Fibroblast of pulmonary artery (primary cell): ENCODE measurements at regions not wholly inside any gene's neighbourhood (a gene's known extent, or its start where the extent isn't known, plus 50 kb on each side); places are given as distances from the start of the nearest gene placed in this dataset.

Experiments
- DNase-seq: peaks from one replicate; pipeline ENCODE4 v3.0.0-alpha.2; 2010; ENCODE audit warnings: low read depth
- H3K4me3 ChIP-seq: replicated peaks from 2 replicates; pipeline ENCODE4 v1.5.1; 2011; ENCODE audit warnings: low read depth, mild to moderate bottlenecking, control low read depth, low read length, moderate library complexity
- TF ChIP-seq, protein P1 (sequence below): IDR thresholded peaks from 2 replicates; pipeline ENCODE4 v1.5.1; 2011; ENCODE audit warnings: mild to moderate bottlenecking, control low read depth, low read length, inconsistent platforms; ENCODE audit errors: missing control alignments

DNA sequence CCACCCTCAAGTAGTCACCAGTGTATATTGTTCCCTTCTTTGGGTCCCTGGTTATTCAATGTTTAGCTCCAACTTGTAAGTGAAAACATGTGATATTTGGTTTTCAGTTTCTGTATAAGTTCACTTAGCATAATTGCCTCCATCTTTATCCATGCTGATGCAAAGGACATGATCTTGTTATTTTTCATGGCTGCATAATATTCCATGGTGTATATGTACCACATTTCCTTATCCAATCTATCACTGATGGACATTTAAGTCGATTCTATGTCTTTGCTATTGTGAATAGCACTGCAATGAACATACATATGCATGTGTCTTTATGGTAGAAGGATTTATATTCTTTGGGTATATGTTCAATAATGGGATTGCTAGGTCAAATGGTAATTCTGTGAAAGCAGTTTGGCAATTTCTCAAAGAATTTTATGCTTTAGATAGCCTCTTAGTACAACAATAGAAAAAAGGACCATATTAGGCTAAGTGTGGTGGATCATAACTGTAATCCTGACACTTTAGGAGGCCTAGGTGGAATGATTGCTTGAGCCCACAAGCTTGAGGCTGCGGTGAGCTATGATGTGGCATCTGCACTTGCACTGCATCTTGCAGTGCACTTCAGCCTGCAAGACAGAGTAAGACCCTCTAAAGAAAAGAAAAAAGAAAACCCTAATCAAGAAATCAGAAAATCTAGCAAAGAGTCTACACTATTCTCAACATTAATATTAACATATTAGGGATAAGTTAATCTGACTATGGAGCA is 468.5 kb upstream of the FAT3 start:
- TF ChIP-seq, protein P1, sequence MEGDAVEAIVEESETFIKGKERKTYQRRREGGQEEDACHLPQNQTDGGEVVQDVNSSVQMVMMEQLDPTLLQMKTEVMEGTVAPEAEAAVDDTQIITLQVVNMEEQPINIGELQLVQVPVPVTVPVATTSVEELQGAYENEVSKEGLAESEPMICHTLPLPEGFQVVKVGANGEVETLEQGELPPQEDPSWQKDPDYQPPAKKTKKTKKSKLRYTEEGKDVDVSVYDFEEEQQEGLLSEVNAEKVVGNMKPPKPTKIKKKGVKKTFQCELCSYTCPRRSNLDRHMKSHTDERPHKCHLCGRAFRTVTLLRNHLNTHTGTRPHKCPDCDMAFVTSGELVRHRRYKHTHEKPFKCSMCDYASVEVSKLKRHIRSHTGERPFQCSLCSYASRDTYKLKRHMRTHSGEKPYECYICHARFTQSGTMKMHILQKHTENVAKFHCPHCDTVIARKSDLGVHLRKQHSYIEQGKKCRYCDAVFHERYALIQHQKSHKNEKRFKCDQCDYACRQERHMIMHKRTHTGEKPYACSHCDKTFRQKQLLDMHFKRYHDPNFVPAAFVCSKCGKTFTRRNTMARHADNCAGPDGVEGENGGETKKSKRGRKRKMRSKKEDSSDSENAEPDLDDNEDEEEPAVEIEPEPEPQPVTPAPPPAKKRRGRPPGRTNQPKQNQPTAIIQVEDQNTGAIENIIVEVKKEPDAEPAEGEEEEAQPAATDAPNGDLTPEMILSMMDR = no peak

DNA sequence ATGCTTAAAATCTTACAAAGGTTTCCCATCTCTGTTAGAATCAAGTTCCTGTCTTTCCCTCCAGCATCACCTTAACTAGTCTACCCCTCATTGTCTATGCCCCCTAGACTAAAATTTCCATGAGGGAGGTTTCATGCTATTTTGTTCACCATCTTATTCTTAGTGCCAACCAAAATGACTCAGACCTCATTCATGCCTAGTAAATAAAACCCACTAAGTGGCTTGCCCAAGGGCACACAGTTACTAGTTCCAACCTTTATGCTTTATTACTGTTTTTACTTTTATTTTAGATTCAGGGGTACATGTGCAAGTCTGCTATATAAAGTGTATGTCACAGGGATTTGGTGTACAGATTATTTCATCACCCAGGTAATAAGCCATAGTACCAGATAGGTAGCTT is 469.1 kb upstream of the FAT3 start:
- no peak for DNase-seq
- no peak overlapping the region for H3K4me3 ChIP-seq
- TF ChIP-seq, protein P1 = no peak

More for the DNA sequence above, 468.5 kb upstream of the FAT3 start:
- DNase-seq = no peak
- no peak overlapping the region for H3K4me3 ChIP-seq

DNA sequence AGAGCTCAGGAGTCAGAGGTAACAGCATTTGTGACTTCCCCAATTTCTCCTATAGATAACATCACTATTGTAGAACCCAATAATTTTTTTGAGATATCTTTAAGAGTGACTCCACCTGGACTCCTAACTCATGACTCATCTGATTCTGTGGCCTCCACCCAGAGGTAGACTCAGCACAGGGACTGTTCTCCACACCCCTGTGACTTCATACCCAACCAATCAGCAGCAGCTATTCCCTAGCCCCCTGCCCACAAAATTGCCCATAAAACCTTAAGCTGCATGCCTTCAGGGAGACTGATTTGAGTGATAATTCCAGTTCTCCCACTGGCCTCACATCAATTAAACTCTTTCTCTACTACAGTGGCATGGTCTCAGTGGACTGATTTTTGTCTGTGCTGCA is 475.4 kb upstream of the FAT3 start:
- no peak overlapping the region for H3K4me3 ChIP-seq
- no peak for DNase-seq
- TF ChIP-seq, protein P1 = no peak

DNA sequence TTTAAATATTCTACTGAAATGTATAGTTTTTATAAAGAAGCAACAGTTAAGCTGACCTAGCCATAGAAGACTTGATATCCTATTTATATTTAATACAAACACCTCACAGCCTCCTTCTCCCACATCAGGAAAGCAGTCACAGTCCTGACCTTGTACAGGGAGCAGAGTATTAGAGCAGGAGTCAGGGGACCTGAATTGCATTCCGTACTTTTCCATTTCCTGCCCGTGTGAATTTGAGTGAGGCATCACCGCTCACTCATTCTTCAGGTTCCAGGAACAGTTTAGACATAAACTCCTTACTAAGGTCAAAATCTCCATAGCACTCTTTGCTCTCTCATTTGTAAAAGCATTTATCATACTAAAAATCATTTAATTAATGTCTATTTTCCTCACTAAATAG is 482.5 kb upstream of the FAT3 start:
- no peak for DNase-seq
- no peak overlapping the region for H3K4me3 ChIP-seq
- TF ChIP-seq, protein P1 = no peak

DNA sequence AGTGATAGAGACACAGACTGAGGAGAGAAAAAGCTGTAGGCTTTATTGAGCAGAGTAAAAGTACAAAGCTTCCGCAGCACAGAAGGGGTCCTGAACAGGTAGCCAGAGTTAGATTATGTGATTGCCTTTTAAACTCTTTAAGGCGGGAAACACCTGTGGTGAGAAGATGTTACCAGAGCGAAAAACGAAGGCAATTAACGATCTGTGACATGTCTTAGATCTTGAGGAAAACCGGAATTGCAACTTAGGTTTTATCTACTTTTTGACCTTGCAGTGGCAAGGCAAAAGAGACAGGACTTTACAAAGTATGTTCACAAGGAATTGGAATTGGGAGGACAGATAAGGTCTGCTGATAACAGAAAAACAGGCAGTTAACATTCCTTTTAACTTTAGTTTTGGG is 493.6 kb upstream of the FAT3 start:
- no peak overlapping the region for H3K4me3 ChIP-seq
- TF ChIP-seq, protein P1 = no peak
- no peak for DNase-seq

DNA sequence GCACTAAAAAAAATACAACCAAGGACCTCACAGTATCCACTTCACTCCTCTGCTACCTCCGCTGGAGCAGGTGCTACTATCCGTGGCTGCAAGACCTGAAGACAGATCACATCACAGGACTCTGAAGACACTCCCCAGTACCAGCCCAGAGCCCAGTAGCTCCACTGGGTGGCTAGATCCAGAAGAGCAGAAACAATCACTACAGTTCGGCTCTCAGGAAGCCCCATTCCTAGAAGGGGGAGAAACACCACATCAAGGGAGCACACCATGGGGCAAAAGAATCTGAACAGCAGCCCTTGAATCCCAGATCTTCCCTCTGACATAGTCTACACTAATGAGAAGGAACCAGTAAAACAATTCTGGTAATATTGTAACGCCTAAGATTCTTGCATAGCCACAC is 494.0 kb upstream of the FAT3 start:
- TF ChIP-seq, protein P1 = no peak
- DNase-seq = no peak

DNA sequence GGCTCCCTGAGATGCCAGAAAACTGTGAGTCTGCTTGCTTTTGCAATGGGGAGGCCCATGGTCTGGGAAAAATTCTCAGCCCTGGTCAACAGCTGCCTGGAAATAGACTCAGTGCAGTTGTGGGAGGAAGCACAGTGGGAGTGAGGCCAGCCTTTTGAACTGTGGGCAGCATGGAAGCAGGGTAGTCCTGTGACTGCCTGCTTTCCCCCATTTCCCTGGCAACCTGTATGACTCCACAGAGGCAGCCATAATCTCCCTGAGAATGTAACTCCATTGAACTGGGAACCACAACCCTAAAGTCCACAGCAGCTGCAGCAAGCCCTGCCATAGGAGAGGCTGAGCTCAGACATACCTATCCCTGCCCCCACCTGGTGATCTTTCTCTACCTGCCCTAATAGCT is 494.6 kb upstream of the FAT3 start:
- DNase-seq = peak; percentile 0

More for the DNA sequence above, 494.0 kb upstream of the FAT3 start:
- no peak overlapping the region for H3K4me3 ChIP-seq

More for the DNA sequence above, 494.6 kb upstream of the FAT3 start:
- H3K4me3 ChIP-seq = no peak overlapping the region
- TF ChIP-seq, protein P1 = no peak
